A549 (cell line): ENCODE measurements at regions not wholly inside any gene's neighbourhood (a gene's known extent, or its start where the extent isn't known, plus 50 kb on each side); places are given as distances from the start of the nearest gene placed in this dataset.

ENCODE experiments used
- ATAC-seq, 2 experiments: fragments of 200-7000 bp in 1 of 2; fragments of >200 bp in 1 of 2; cut with Nextera tagmentation in 1 of 2; cut with Tn5 transposase in 1 of 2; 3 replicates each; pipeline versions ENCODE4 v1.8.0 to v1.9.1; 2018 to 2020; ENCODE audit warnings: mild to moderate bottlenecking in 1 of 2, moderate library complexity in 1 of 2
- CTCF ChIA-PET: fragments of 300-600 bp; sonication (Branson Sonifier 250); formaldehyde crosslinking; extraction: SDS; loops from one replicate; lab custom pipeline; 2021; ENCODE audit warnings: antibody characterized with exemption, inconsistent platforms; lab: Yijun Ruan, JAX
- POLR2A ChIA-PET: fragments of 350-600 bp; formaldehyde crosslinking; extraction: SDS; loops from one replicate; lab custom pipeline; 2021; ENCODE audit warnings: antibody characterized with exemption, inconsistent platforms; lab: Yijun Ruan, JAX
- DNase-seq, 2 experiments: peaks; one replicate each; pipeline versions ENCODE4 v3.0.0 to v3.0.0-alpha.2; 2011 to 2016; ENCODE audit warnings: low read depth in 1 of 2, low spot score in 1 of 2
- FAIRE-seq: peaks from 2 replicates; lab custom pipeline; 2011; peaks lifted over from hg19 to GRCh38; lab: Jason Lieb, UNC
- H3K27ac ChIP-seq, 2 experiments: fragments of >200 bp; sonication (Bioruptor Twin); formaldehyde crosslinking; 3 replicates each; pipeline ENCODE4 v1.5.1; 2016 to 2017
- H3K4me1 ChIP-seq: fragments of >200 bp; sonication (Bioruptor Twin); formaldehyde crosslinking; 3 replicates; pipeline ENCODE4 v1.6.1; 2016
- H3K4me2 ChIP-seq: fragments of >200 bp; sonication (Bioruptor Twin); formaldehyde crosslinking; 3 replicates; pipeline ENCODE4 v1.6.1; 2016
- H3K4me3 ChIP-seq: fragments of >200 bp; sonication (Bioruptor Twin); formaldehyde crosslinking; 3 replicates; pipeline ENCODE4 v1.5.1; 2016
- H3K9me3 ChIP-seq: fragments of >200 bp; sonication (Bioruptor Twin); formaldehyde crosslinking; 3 replicates; pipeline ENCODE4 v1.6.1; 2016
- BHLHE40 ChIP-seq: IDR thresholded peaks from 2 replicates; pipeline ENCODE4 v1.6.1; 2012; ENCODE audit warnings: low read depth, low read length, inconsistent platforms
- CBX8 ChIP-seq: fragments of 200-600 bp; sonication (generic); IDR thresholded peaks from 2 replicates; pipeline ENCODE4 v1.6.1; 2016
- ESRRA ChIP-seq: fragments of 150-350 bp; IDR thresholded peaks from 2 replicates; pipeline ENCODE4 v1.6.1; 2014; ENCODE audit warnings: mild to moderate bottlenecking, low read length, borderline replicate concordance
- FOSL2 ChIP-seq, 2 experiments: fragments of 450-650 bp in 1 of 2; fragments of >200 bp in 1 of 2; sonication (Bioruptor Twin) in 1 of 2; formaldehyde crosslinking; IDR thresholded peaks; 2 replicates each; pipeline versions ENCODE4 v1.5.0 to v1.6.1; 2016 to 2020; ENCODE audit warnings: mild to moderate bottlenecking in 1 of 2, moderate library complexity in 1 of 2
- HDAC2 ChIP-seq: fragments of 200-600 bp; sonication (generic); IDR thresholded peaks from 2 replicates; pipeline ENCODE4 v1.6.1; 2016
- HOXB13 ChIP-seq: fragments of 250-450 bp; sonication (Bioruptor Pico); IDR thresholded peaks from 2 replicates; pipeline ENCODE4 v1.5.0; 2020; ENCODE audit warnings: low read depth, mild to moderate bottlenecking, moderate library complexity
- HOXB5 ChIP-seq: fragments of 250-450 bp; sonication (Bioruptor Pico); IDR thresholded peaks from 2 replicates; pipeline ENCODE4 v1.5.0; 2020; ENCODE audit warnings: mild to moderate bottlenecking, moderate library complexity
- JUN ChIP-seq, 2 experiments: fragments of >200 bp; sonication (Bioruptor Twin); formaldehyde crosslinking; IDR thresholded peaks; 2 replicates in 1 of 2; 3 replicates in 1 of 2; pipeline ENCODE4 v1.6.1; 2016 to 2017
- KDM1A ChIP-seq: fragments of 200-600 bp; sonication (generic); IDR thresholded peaks from 2 replicates; pipeline ENCODE4 v1.6.1; 2016; ENCODE audit warnings: low read depth, mild to moderate bottlenecking
- MAZ ChIP-seq: fragments of 150-350 bp; IDR thresholded peaks from 2 replicates; pipeline ENCODE4 v1.6.1; 2014; ENCODE audit warnings: antibody characterized with exemption, low read depth, low read length, borderline replicate concordance
- NR3C1 ChIP-seq: fragments of >200 bp; sonication (Bioruptor Twin); formaldehyde crosslinking; IDR thresholded peaks from 3 replicates; pipeline ENCODE4 v1.6.1; 2017
- PHF8 ChIP-seq: fragments of 200-600 bp; sonication (generic); IDR thresholded peaks from 2 replicates; pipeline ENCODE4 v1.6.1; 2016; ENCODE audit warnings: low read depth, mild to moderate bottlenecking, antibody characterized with exemption, moderate library complexity, borderline replicate concordance
- POLR2A ChIP-seq: IDR thresholded peaks from 2 replicates; pipeline ENCODE4 v1.6.1; 2012; ENCODE audit warnings: mild to moderate bottlenecking, low read length
- TP53 ChIP-seq: fragments of 250-450 bp; sonication (Bioruptor Pico); IDR thresholded peaks from 2 replicates; pipeline ENCODE4 v1.5.0; 2021; ENCODE audit warnings: mild to moderate bottlenecking, moderate library complexity
- ZC3H11A ChIP-seq: fragments of 450-650 bp; IDR thresholded peaks from 2 replicates; pipeline ENCODE4 v1.6.1; 2014; ENCODE audit warnings: antibody characterized with exemption, mild to moderate bottlenecking
- ZNF302 ChIP-seq: fragments of 250-450 bp; sonication (Bioruptor Pico); IDR thresholded peaks from 2 replicates; pipeline ENCODE4 v1.9.0; 2021; ENCODE audit warnings: inconsistent platforms, mild to moderate bottlenecking, moderate library complexity
- WGBS: methylation state at CpG from one replicate; pipeline ENCODE4 v1.1.6; 2017; ENCODE audit errors: missing lambda C conversion rate; 5-methylcytosine and 5-hydroxymethylcytosine counted together
- TF ChIP-seq, protein P1 (sequence below): fragments of >200 bp; sonication (Bioruptor Twin); formaldehyde crosslinking; IDR thresholded peaks from 3 replicates; pipeline ENCODE4 v1.6.1; 2016
- TF ChIP-seq, protein P2 (sequence below): IDR thresholded peaks from 2 replicates; pipeline ENCODE4 v1.6.1; 2012; ENCODE audit warnings: low read depth, borderline replicate concordance
- TF ChIP-seq, protein P3 (sequence below): fragments of >200 bp; sonication (Bioruptor Twin); formaldehyde crosslinking; IDR thresholded peaks from 3 replicates; pipeline ENCODE4 v1.5.1; 2016

DNA sequence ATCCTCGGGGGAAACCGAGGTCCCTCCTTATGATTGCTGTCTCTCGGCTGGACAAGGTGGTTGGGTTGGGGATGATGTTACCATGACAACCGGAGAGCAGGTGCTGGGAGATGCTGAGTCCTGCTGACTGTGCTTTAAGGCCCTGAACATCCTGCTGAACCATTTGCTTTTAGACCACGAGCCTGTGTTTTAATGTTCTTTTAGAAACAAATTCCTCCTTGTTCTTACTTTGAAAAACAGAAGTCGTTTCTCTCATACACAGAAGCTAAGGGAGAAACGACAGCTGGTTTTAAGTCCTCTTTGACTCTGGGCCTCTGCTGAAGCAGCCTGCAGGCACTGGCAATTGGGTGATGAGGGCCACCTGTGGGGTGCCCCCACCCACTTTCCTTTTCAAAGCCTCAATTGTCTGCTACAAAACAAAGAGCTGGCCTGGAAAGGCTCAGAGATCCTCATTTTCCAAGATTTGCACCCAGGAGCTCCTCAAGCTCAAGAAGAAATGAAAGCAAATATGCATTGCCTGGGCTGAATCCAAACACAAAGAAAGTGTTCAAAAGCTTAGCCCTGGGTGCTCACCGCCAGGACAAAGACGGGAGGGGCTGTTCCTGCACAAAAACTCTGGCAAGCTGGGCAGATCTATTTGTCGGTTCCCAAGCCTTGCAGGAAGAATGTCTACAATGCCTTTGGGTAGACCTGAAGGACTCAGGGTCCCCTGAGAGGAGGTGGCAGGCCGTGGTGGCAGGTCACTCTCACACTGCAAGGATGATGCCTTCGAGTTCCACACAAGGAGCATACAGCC, 90.0 kb upstream of the CLMN start:
- POLR2A ChIA-PET, result no interaction called here
- no peaks in the 10 kb centered on the region for H3K4me1 ChIP-seq
- TF ChIP-seq TP53 (no peak), JUN (IDR thresholded peaks at IDR 0.05) (no peak), HDAC2 (no peak), POLR2A (no peak), MAZ (no peak), ESRRA (no peak), KDM1A (no peak), BHLHE40 (no peak), ZC3H11A (no peak), ZNF302 (no peak), HOXB13 (CRISPR knock-in tag) (no peak), FOSL2 (IDR thresholded peaks at IDR 0.05) (no peak), FOSL2 (CRISPR knock-in tag; IDR thresholded peaks at IDR 0.05) (no peak), NR3C1 (no peak), PHF8 (no peak), HOXB5 (CRISPR knock-in tag) (no peak)
- TF ChIP-seq, protein P1, sequence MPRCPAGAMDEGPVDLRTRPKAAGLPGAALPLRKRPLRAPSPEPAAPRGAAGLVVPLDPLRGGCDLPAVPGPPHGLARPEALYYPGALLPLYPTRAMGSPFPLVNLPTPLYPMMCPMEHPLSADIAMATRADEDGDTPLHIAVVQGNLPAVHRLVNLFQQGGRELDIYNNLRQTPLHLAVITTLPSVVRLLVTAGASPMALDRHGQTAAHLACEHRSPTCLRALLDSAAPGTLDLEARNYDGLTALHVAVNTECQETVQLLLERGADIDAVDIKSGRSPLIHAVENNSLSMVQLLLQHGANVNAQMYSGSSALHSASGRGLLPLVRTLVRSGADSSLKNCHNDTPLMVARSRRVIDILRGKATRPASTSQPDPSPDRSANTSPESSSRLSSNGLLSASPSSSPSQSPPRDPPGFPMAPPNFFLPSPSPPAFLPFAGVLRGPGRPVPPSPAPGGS, result no peak
- TF ChIP-seq, protein P2, sequence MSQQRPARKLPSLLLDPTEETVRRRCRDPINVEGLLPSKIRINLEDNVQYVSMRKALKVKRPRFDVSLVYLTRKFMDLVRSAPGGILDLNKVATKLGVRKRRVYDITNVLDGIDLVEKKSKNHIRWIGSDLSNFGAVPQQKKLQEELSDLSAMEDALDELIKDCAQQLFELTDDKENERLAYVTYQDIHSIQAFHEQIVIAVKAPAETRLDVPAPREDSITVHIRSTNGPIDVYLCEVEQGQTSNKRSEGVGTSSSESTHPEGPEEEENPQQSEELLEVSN, result no peak
- TF ChIP-seq, protein P3, sequence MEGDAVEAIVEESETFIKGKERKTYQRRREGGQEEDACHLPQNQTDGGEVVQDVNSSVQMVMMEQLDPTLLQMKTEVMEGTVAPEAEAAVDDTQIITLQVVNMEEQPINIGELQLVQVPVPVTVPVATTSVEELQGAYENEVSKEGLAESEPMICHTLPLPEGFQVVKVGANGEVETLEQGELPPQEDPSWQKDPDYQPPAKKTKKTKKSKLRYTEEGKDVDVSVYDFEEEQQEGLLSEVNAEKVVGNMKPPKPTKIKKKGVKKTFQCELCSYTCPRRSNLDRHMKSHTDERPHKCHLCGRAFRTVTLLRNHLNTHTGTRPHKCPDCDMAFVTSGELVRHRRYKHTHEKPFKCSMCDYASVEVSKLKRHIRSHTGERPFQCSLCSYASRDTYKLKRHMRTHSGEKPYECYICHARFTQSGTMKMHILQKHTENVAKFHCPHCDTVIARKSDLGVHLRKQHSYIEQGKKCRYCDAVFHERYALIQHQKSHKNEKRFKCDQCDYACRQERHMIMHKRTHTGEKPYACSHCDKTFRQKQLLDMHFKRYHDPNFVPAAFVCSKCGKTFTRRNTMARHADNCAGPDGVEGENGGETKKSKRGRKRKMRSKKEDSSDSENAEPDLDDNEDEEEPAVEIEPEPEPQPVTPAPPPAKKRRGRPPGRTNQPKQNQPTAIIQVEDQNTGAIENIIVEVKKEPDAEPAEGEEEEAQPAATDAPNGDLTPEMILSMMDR, result no peak

DNA sequence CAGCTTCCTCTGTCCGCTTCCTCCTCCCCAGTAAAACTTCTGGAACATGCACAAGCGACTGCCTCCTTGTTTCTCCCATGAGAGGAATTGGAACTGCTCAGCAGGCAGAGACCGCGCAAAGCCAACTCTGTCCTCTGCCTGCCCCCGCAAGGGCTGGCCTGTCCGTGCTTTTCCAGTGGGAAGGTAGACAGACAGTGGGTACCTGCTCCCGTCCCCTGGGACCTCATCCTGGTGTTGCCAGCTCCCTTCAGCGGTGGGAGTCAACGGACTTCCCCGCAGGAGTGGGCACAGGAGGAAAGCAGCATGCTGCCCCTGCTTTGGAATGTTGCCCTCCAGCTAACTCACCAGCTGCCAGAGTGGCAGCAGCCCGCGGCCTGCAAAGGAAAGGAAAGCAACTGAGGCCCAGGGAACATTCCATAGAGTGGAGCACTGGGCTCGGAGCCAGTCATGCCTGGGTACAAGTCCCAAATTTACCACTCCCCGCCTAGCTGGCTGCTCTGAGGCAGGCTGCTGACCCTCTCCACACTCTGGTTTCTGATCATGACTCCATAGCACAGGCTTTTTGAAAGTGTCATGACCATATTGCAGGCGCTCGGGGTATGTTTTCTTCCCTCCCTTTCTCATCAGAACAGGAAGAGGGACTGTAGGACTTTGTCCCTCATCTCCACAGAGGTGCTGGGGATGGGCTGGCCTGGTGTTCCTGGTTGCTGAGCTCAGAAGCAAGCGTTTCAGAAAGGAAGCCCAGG, 89.2 kb upstream of the CLMN start:
- CTCF ChIA-PET, result interaction anchor here (0.9 kb wide), 1 partner anchor 31 kb away, joined by 3 read pairs; no protein-coding TSS in a partner anchor

More for the DNA sequence above, 90.0 kb upstream of the CLMN start:
- CTCF ChIA-PET, result no interaction called here
- Histone ChIP-seq H3K4me3 (no peak overlapping the region), H3K9me3 (no peaks in the 10 kb centered on the region), H3K27ac (no peak overlapping the region), H3K4me2 (no peak overlapping the region)
- DNase-seq (no peak), FAIRE-seq (no peak), ATAC-seq (no peak)
- WGBS, result 38% methylated on average over 12 of the region's 12 CpGs

DNA sequence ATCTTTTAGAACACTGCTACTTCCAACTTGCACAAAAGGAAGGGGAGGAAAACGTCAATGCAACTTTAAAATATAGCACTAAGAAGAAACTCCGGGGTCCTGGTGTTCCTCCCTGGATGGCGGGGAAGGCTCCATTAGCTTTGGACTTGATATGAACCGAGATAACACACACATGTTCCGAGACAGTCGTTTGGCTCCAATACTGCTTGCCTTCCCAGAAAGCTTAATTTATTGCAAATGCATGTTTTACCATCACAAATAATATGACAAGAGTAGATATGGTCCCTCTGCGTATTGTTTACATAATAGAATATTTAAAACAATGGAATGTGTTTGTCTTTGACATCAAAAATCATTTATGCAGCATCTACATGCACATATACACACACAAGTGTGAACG, 87.6 kb upstream of the CLMN start:
- POLR2A ChIA-PET, result no interaction called here
- H3K27ac ChIP-seq, result no peak overlapping the region
- CTCF ChIA-PET, result interaction anchor here (0.6 kb wide), 1 partner anchor 1521 kb away, joined by 3 read pairs; no protein-coding TSS in a partner anchor
- ATAC-seq, result no peak
- TF ChIP-seq, protein P2, result no peak
- no peak for TF ChIP-seq CBX8
- TF ChIP-seq, all 56 proteins: peak for 0
- Histone ChIP-seq H3K9me3 (no peaks in the 10 kb centered on the region), H3K4me3 (no peak overlapping the region), H3K4me1 (no peaks in the 10 kb centered on the region), H3K4me2 (no peak overlapping the region)
- WGBS, result 57% methylated on average over 8 of the region's 8 CpGs
- DNase-seq (no peak), FAIRE-seq (no peak)

More for the DNA sequence above, 89.2 kb upstream of the CLMN start:
- WGBS, result 77% methylated on average over 16 of the region's 17 CpGs
- H3K27ac ChIP-seq, result no peak overlapping the region
- TF ChIP-seq MAZ, result no peak
- FAIRE-seq (no peak), DNase-seq (no peak), ATAC-seq (no peak)
- no peaks in the 10 kb centered on the region for H3K4me1 ChIP-seq
- H3K4me2 ChIP-seq, result no peak overlapping the region
- H3K4me3 ChIP-seq, result no peak overlapping the region
- POLR2A ChIA-PET, result no interaction called here
- no peaks in the 10 kb centered on the region for H3K9me3 ChIP-seq
